GM13976 (cell line): ENCODE measurements at regions not wholly inside any gene's neighbourhood (a gene's known extent, or its start where the extent isn't known, plus 50 kb on each side); places are given as distances from the start of the nearest gene placed in this dataset.

Source experiments
- DNase-seq: peaks from one replicate; pipeline ENCODE4 v3.0.0; 2012; ENCODE audit warnings: low spot score
- CTCF ChIP-seq: IDR thresholded peaks from 2 replicates; pipeline ENCODE4 v1.5.1; 2012; ENCODE audit warnings: borderline replicate concordance, mild to moderate bottlenecking; ENCODE audit not compliant: insufficient read depth; ENCODE audit errors: extremely low read depth, missing control alignments, control extremely low read depth
- in situ Hi-C: fragments of 300-500 bp; cut with MboI; formaldehyde crosslinking; loops from one replicate; pipeline ENCODE4 v1.12.0; 2022; ENCODE audit warnings: low sequenced_read_pairs, mixed read lengths, inconsistent platforms; ENCODE audit not compliant: unreplicated experiment

GRCh38 chr3:89690646-89691045 is 583.2 kb downstream of the EPHA3 start:
- no peak for TF ChIP-seq CTCF
- in situ Hi-C loops: no loop called here
- no peak for DNase-seq

- no peak for TF ChIP-seq CTCF
- in situ Hi-C loops: no loop called here
- no peak for DNase-seq
These were observed 585.2 kb downstream of the EPHA3 start for GRCh38 chr3:89692601-89693000.

- DNase-seq: no peak
- TF ChIP-seq CTCF: no peak
- in situ Hi-C loops: no loop called here
These were observed 590.0 kb downstream of the EPHA3 start for GRCh38 chr3:89697321-89697916.

GRCh38 chr3:89698208-89698830 is 590.9 kb downstream of the EPHA3 start:
- TF ChIP-seq CTCF: no peak
- no peak for DNase-seq
- in situ Hi-C loops: no loop called here

GRCh38 chr3:89699229-89699628 is 591.8 kb downstream of the EPHA3 start:
- in situ Hi-C loops: no loop called here
- TF ChIP-seq CTCF: no peak
- no peak for DNase-seq

- TF ChIP-seq CTCF: no peak
- no peak for DNase-seq
- in situ Hi-C loops: no loop called here
These were observed 592.4 kb downstream of the EPHA3 start for GRCh38 chr3:89699771-89700170.
